ENCODE measurements at regions not wholly inside any gene's neighbourhood (a gene's known extent, or its start where the extent isn't known, plus 50 kb on each side); places are given as distances from the start of the nearest gene placed in this dataset.

- no peaks in the 10 kb centered on the region for H3K36me3 ChIP-seq (ENCODE audit: control insufficient read depth, insufficient read depth, low read length)
- H3K4me3 ChIP-seq (ENCODE audit: low read depth, low read length): no peak overlapping the region
- no peak for TF ChIP-seq CTCF (IDR thresholded peaks at IDR 0.05; ENCODE audit: insufficient read depth, low read length, severe bottlenecking)
- DNase-seq (ENCODE audit: low read depth): no peak
- H3K27me3 ChIP-seq (ENCODE audit: control insufficient read depth, insufficient read depth, low read length): no peaks in the 10 kb centered on the region
- FAIRE-seq: peak; percentile 36
Observed at GRCh38 chr2:138282014-138282672, 219.4 kb upstream of the SPOPL start.

GRCh38 chr2:138291805-138292204, 209.8 kb upstream of the SPOPL start:
- no peaks in the 10 kb centered on the region for H3K36me3 ChIP-seq (ENCODE audit: control insufficient read depth, insufficient read depth, low read length)
- no peak overlapping the region for H3K4me3 ChIP-seq (ENCODE audit: low read depth, low read length)
- FAIRE-seq: no peak
- DNase-seq (ENCODE audit: low read depth): no peak
- TF ChIP-seq CTCF (IDR thresholded peaks at IDR 0.05; ENCODE audit: insufficient read depth, low read length, severe bottlenecking): no peak
- H3K27me3 ChIP-seq (ENCODE audit: control insufficient read depth, insufficient read depth, low read length): no peaks in the 10 kb centered on the region

GRCh38 chr2:138293045-138293444, 208.5 kb upstream of the SPOPL start:
- no peaks in the 10 kb centered on the region for H3K27me3 ChIP-seq (ENCODE audit: control insufficient read depth, insufficient read depth, low read length)
- no peak for TF ChIP-seq CTCF (IDR thresholded peaks at IDR 0.05; ENCODE audit: insufficient read depth, low read length, severe bottlenecking)
- H3K36me3 ChIP-seq (ENCODE audit: control insufficient read depth, insufficient read depth, low read length): no peaks in the 10 kb centered on the region
- FAIRE-seq: no peak
- H3K4me3 ChIP-seq (ENCODE audit: low read depth, low read length): no peak overlapping the region
- no peak for DNase-seq (ENCODE audit: low read depth)

GRCh38 chr2:138293549-138293948, 208.0 kb upstream of the SPOPL start:
- H3K4me3 ChIP-seq (ENCODE audit: low read depth, low read length): no peak overlapping the region
- FAIRE-seq: no peak
- H3K36me3 ChIP-seq (ENCODE audit: control insufficient read depth, insufficient read depth, low read length): no peaks in the 10 kb centered on the region
- no peaks in the 10 kb centered on the region for H3K27me3 ChIP-seq (ENCODE audit: control insufficient read depth, insufficient read depth, low read length)
- DNase-seq (ENCODE audit: low read depth): no peak
- no peak for TF ChIP-seq CTCF (IDR thresholded peaks at IDR 0.05; ENCODE audit: insufficient read depth, low read length, severe bottlenecking)

GRCh38 chr2:138294451-138294850, 207.1 kb upstream of the SPOPL start:
- no peak for TF ChIP-seq CTCF (IDR thresholded peaks at IDR 0.05; ENCODE audit: insufficient read depth, low read length, severe bottlenecking)
- DNase-seq (ENCODE audit: low read depth): peak; percentile 87
- no peaks in the 10 kb centered on the region for H3K27me3 ChIP-seq (ENCODE audit: control insufficient read depth, insufficient read depth, low read length)
- H3K4me3 ChIP-seq (ENCODE audit: low read depth, low read length): no peak overlapping the region
- H3K36me3 ChIP-seq (ENCODE audit: control insufficient read depth, insufficient read depth, low read length): no peaks in the 10 kb centered on the region
- no peak for FAIRE-seq

GRCh38 chr2:138296365-138296764, 205.2 kb upstream of the SPOPL start:
- H3K36me3 ChIP-seq (ENCODE audit: control insufficient read depth, insufficient read depth, low read length): no peaks in the 10 kb centered on the region
- FAIRE-seq (no peak), DNase-seq (ENCODE audit: low read depth) (no peak)
- H3K27me3 ChIP-seq (ENCODE audit: control insufficient read depth, insufficient read depth, low read length): no peaks in the 10 kb centered on the region
- no peak for TF ChIP-seq CTCF (IDR thresholded peaks at IDR 0.05; ENCODE audit: insufficient read depth, low read length, severe bottlenecking)
- H3K4me3 ChIP-seq (ENCODE audit: low read depth, low read length): no peak overlapping the region

Measured in bronchial epithelial cell (primary cell).